ENCODE measurements at regions not wholly inside any gene's neighbourhood (a gene's known extent, or its start where the extent isn't known, plus 50 kb on each side); places are given as distances from the start of the nearest gene placed in this dataset.

GRCh38 chr15:29938361-29939335, 116.4 kb upstream of the TJP1 start:
- H3K4me3 ChIP-seq = no peak overlapping the region
- H3K27me3 ChIP-seq (ENCODE audit: low read depth) = peaks cover 7% of the 10 kb centered on the region
- H3K36me3 ChIP-seq (replicated peaks) = no peaks in the 10 kb centered on the region
- no peak for DNase-seq (ENCODE audit: low spot score in 2 of 2)
- in situ Hi-C loops (cut with MboI; ENCODE audit: low sequenced_read_pairs) = no loop called here
- H3K4me1 ChIP-seq = no peaks in the 10 kb centered on the region
- no peaks in the 10 kb centered on the region for H3K9me3 ChIP-seq

GRCh38 chr15:29937956-29938355, 115.7 kb upstream of the TJP1 start:
- Histone ChIP-seq H3K4me3 (no peak overlapping the region), H3K4me1 (no peaks in the 10 kb centered on the region), H3K9me3 (no peaks in the 10 kb centered on the region), H3K27me3 (ENCODE audit: low read depth) (peaks cover 7% of the 10 kb centered on the region), H3K36me3 (replicated peaks) (no peaks in the 10 kb centered on the region)
- DNase-seq (ENCODE audit: low spot score in 2 of 2) = no peak
- in situ Hi-C loops (cut with MboI; ENCODE audit: low sequenced_read_pairs) = no loop called here

- no peaks in the 10 kb centered on the region for H3K4me1 ChIP-seq
- in situ Hi-C loops (cut with MboI; ENCODE audit: low sequenced_read_pairs) = no loop called here
- no peak for DNase-seq (ENCODE audit: low spot score in 2 of 2)
Observed at GRCh38 chr15:29936353-29937049, 114.2 kb upstream of the TJP1 start.

GRCh38 chr15:29935296-29936004, 113.2 kb upstream of the TJP1 start:
- in situ Hi-C loops (cut with MboI; ENCODE audit: low sequenced_read_pairs) = no loop called here
- H3K36me3 ChIP-seq (replicated peaks) = no peaks in the 10 kb centered on the region
- H3K27me3 ChIP-seq (ENCODE audit: low read depth) = peaks cover 12% of the 10 kb centered on the region
- H3K4me1 ChIP-seq = no peaks in the 10 kb centered on the region
- no peak for DNase-seq (ENCODE audit: low spot score in 2 of 2)
- no peaks in the 10 kb centered on the region for H3K9me3 ChIP-seq
- H3K4me3 ChIP-seq = no peak overlapping the region

More at GRCh38 chr15:29936353-29937049, 114.2 kb upstream of the TJP1 start:
- Histone ChIP-seq H3K27me3 (ENCODE audit: low read depth) (peaks cover 12% of the 10 kb centered on the region), H3K4me3 (no peak overlapping the region), H3K36me3 (replicated peaks) (no peaks in the 10 kb centered on the region), H3K9me3 (no peaks in the 10 kb centered on the region)

GRCh38 chr15:29934251-29934650, 112.0 kb upstream of the TJP1 start:
- no peak for DNase-seq (ENCODE audit: low spot score in 2 of 2)
- H3K4me1 ChIP-seq = no peaks in the 10 kb centered on the region
- in situ Hi-C loops (cut with MboI; ENCODE audit: low sequenced_read_pairs) = no loop called here

GRCh38 chr15:29933042-29933803, 111.0 kb upstream of the TJP1 start:
- Histone ChIP-seq H3K36me3 (replicated peaks) (no peaks in the 10 kb centered on the region), H3K27me3 (ENCODE audit: low read depth) (peaks cover 12% of the 10 kb centered on the region), H3K4me3 (no peak overlapping the region), H3K4me1 (no peaks in the 10 kb centered on the region), H3K9me3 (no peaks in the 10 kb centered on the region)
- in situ Hi-C loops (cut with MboI; ENCODE audit: low sequenced_read_pairs) = no loop called here
- DNase-seq (ENCODE audit: low spot score in 2 of 2) = no peak

More at GRCh38 chr15:29934251-29934650, 112.0 kb upstream of the TJP1 start:
- Histone ChIP-seq H3K4me3 (no peak overlapping the region), H3K9me3 (no peaks in the 10 kb centered on the region), H3K36me3 (replicated peaks) (no peaks in the 10 kb centered on the region), H3K27me3 (ENCODE audit: low read depth) (peaks cover 12% of the 10 kb centered on the region)

- DNase-seq (ENCODE audit: low spot score in 2 of 2) = no peak
- no peak overlapping the region for H3K4me3 ChIP-seq
- in situ Hi-C loops (cut with MboI; ENCODE audit: low sequenced_read_pairs) = no loop called here
- no peaks in the 10 kb centered on the region for H3K36me3 ChIP-seq (replicated peaks)
- H3K4me1 ChIP-seq = peaks cover 2% of the 10 kb centered on the region; the same call in 1 of the 2 replicates
- no peaks in the 10 kb centered on the region for H3K27me3 ChIP-seq (ENCODE audit: low read depth)
- no peaks in the 10 kb centered on the region for H3K9me3 ChIP-seq
Observed at GRCh38 chr15:29926083-29926388, 103.8 kb upstream of the TJP1 start.

- Histone ChIP-seq H3K4me3 (no peak overlapping the region), H3K36me3 (replicated peaks) (no peaks in the 10 kb centered on the region), H3K9me3 (no peaks in the 10 kb centered on the region), H3K4me1 (peaks cover 5% of the 10 kb centered on the region; the same call in 1 of the 2 replicates), H3K27me3 (ENCODE audit: low read depth) (no peaks in the 10 kb centered on the region)
- DNase-seq (ENCODE audit: low spot score in 2 of 2) = peak; percentile 73 to 88
- in situ Hi-C loops (cut with MboI; ENCODE audit: low sequenced_read_pairs) = no loop called here
Observed at GRCh38 chr15:29925227-29926082, 103.2 kb upstream of the TJP1 start.

- DNase-seq (ENCODE audit: low spot score in 2 of 2) = peak; percentile 40 to 62
- H3K9me3 ChIP-seq = no peaks in the 10 kb centered on the region
- in situ Hi-C loops (cut with MboI; ENCODE audit: low sequenced_read_pairs) = no loop called here
Observed at GRCh38 chr15:29924750-29925149, 102.5 kb upstream of the TJP1 start.

GRCh38 chr15:29922191-29922590, 99.9 kb upstream of the TJP1 start:
- Histone ChIP-seq H3K27me3 (ENCODE audit: low read depth) (no peaks in the 10 kb centered on the region), H3K9me3 (no peaks in the 10 kb centered on the region), H3K4me1 (peaks cover 5% of the 10 kb centered on the region; the same call in 1 of the 2 replicates), H3K36me3 (replicated peaks) (no peaks in the 10 kb centered on the region), H3K4me3 (no peak overlapping the region)
- in situ Hi-C loops (cut with MboI; ENCODE audit: low sequenced_read_pairs) = no loop called here
- no peak for DNase-seq (ENCODE audit: low spot score in 2 of 2)

More at GRCh38 chr15:29924750-29925149, 102.5 kb upstream of the TJP1 start:
- H3K4me1 ChIP-seq = peaks cover 5% of the 10 kb centered on the region; the same call in 1 of the 2 replicates
- no peaks in the 10 kb centered on the region for H3K36me3 ChIP-seq (replicated peaks)
- no peak overlapping the region for H3K4me3 ChIP-seq
- H3K27me3 ChIP-seq (ENCODE audit: low read depth) = no peaks in the 10 kb centered on the region

GRCh38 chr15:29921130-29921601, 98.9 kb upstream of the TJP1 start:
- in situ Hi-C loops (cut with MboI; ENCODE audit: low sequenced_read_pairs) = no loop called here
- Histone ChIP-seq H3K9me3 (no peaks in the 10 kb centered on the region), H3K4me3 (no peak overlapping the region), H3K27me3 (ENCODE audit: low read depth) (no peaks in the 10 kb centered on the region), H3K4me1 (peaks cover 5% of the 10 kb centered on the region; the same call in 1 of the 2 replicates), H3K36me3 (replicated peaks) (no peaks in the 10 kb centered on the region)
- no peak for DNase-seq (ENCODE audit: low spot score in 2 of 2)

GRCh38 chr15:29920515-29920914, 98.2 kb upstream of the TJP1 start:
- no peak for DNase-seq (ENCODE audit: low spot score in 2 of 2)
- H3K36me3 ChIP-seq (replicated peaks) = no peaks in the 10 kb centered on the region
- H3K4me3 ChIP-seq = no peak overlapping the region
- peaks cover 5% of the 10 kb centered on the region; the same call in 1 of the 2 replicates for H3K4me1 ChIP-seq
- H3K27me3 ChIP-seq (ENCODE audit: low read depth) = no peaks in the 10 kb centered on the region
- in situ Hi-C loops (cut with MboI; ENCODE audit: low sequenced_read_pairs) = no loop called here
- no peaks in the 10 kb centered on the region for H3K9me3 ChIP-seq
